ENCODE measurements at regions not wholly inside any gene's neighbourhood (a gene's known extent, or its start where the extent isn't known, plus 50 kb on each side); places are given as distances from the start of the nearest gene placed in this dataset.
"Not testable (repeated sequence)": the region's sequence is repeated elsewhere in the genome, so short reads cannot be mapped to it uniquely, and the experiment has no call there.

GRCh38 chr6:14291331-14291730 lies 173.8 kb downstream of the CD83 start:
- no peak overlapping the region for H3K27ac ChIP-seq
- in situ Hi-C loops (cut with MboI; ENCODE audit: low sequenced_read_pairs in 4 of 4) = no loop called here
- intact Hi-C loops (cut with DNase I; ENCODE audit: low total_unique reads) = no loop called here

GRCh38 chr6:14292119-14292518 lies 174.5 kb downstream of the CD83 start:
- no peaks in the 10 kb centered on the region for H3K27me3 ChIP-seq
- in situ Hi-C loops (cut with MboI; ENCODE audit: low sequenced_read_pairs in 4 of 4) (no loop called here), intact Hi-C loops (cut with DNase I; ENCODE audit: low total_unique reads) (no loop called here)
- no peak overlapping the region for H3K27ac ChIP-seq
- no peak overlapping the region for H3K4me3 ChIP-seq
- no peaks in the 10 kb centered on the region for H3K36me3 ChIP-seq
- DNase-seq (no peak), ATAC-seq (no peak)
- no peaks in the 10 kb centered on the region for H3K4me1 ChIP-seq
- H3K9me3 ChIP-seq = no peaks in the 10 kb centered on the region
- TF ChIP-seq POLR2A (IDR thresholded peaks at IDR 0.05) = no peak
- TF ChIP-seq, protein P1, sequence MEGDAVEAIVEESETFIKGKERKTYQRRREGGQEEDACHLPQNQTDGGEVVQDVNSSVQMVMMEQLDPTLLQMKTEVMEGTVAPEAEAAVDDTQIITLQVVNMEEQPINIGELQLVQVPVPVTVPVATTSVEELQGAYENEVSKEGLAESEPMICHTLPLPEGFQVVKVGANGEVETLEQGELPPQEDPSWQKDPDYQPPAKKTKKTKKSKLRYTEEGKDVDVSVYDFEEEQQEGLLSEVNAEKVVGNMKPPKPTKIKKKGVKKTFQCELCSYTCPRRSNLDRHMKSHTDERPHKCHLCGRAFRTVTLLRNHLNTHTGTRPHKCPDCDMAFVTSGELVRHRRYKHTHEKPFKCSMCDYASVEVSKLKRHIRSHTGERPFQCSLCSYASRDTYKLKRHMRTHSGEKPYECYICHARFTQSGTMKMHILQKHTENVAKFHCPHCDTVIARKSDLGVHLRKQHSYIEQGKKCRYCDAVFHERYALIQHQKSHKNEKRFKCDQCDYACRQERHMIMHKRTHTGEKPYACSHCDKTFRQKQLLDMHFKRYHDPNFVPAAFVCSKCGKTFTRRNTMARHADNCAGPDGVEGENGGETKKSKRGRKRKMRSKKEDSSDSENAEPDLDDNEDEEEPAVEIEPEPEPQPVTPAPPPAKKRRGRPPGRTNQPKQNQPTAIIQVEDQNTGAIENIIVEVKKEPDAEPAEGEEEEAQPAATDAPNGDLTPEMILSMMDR (IDR thresholded peaks at IDR 0.05 in 4 of 5, conservative IDR thresholded peaks at IDR 0.05 in 1 of 5) = no peak

More at GRCh38 chr6:14291331-14291730, 173.8 kb downstream of the CD83 start:
- Histone ChIP-seq H3K36me3 (no peaks in the 10 kb centered on the region), H3K4me1 (no peaks in the 10 kb centered on the region), H3K9me3 (no peaks in the 10 kb centered on the region), H3K27me3 (no peaks in the 10 kb centered on the region), H3K4me3 (no peak overlapping the region)
- DNase-seq = no peak
- ATAC-seq = no peak
- TF ChIP-seq, protein P1 (IDR thresholded peaks at IDR 0.05 in 4 of 5, conservative IDR thresholded peaks at IDR 0.05 in 1 of 5) = no peak
- no peak for TF ChIP-seq POLR2A (IDR thresholded peaks at IDR 0.05)

DNA sequence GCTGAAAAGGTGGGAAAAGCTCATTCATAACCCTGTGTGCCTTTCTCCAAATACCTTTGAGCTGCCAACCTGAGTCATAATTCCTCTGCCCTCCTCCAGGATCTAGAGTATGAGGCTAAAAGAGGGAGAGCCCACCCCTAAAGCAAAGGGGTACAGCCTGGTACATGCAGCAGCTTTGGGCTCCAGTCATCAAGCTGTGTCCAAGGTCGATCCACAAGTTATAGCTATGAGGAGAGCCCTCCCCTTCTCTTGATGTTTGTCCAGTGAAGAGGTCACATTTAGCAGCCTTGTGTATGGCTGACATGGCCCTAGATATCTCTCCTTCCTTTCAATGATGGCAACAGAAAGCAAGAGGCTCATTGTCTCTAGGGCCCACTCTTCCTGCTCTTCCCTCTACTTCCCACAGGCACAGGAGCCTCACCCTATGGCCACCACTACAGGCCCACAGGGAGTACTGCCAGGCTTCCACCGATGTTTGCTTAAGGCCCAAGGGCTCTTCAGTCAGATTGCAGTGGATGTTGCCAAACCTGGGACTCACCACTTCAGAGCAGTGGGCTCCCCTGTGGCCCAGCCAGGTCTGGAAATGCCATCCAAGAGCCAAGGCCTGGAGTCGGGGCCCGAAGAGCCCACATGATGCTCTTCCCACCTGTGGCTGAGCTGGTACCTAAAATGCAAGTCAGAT lies 176.8 kb downstream of the CD83 start:
- intact Hi-C loops (cut with DNase I; ENCODE audit: low total_unique reads) = no loop called here
- H3K9me3 ChIP-seq = no peaks in the 10 kb centered on the region
- no peak overlapping the region for H3K4me3 ChIP-seq
- H3K4me1 ChIP-seq = no peaks in the 10 kb centered on the region
- no peak for DNase-seq
- H3K27ac ChIP-seq = no peak overlapping the region
- ATAC-seq = no peak
- no peaks in the 10 kb centered on the region for H3K27me3 ChIP-seq
- H3K36me3 ChIP-seq = no peaks in the 10 kb centered on the region
- no peak for TF ChIP-seq POLR2A (IDR thresholded peaks at IDR 0.05)
- TF ChIP-seq, protein P1 (IDR thresholded peaks at IDR 0.05 in 4 of 5, conservative IDR thresholded peaks at IDR 0.05 in 1 of 5) = no peak
- in situ Hi-C loops (cut with MboI; ENCODE audit: low sequenced_read_pairs in 4 of 4) = no loop called here

DNA sequence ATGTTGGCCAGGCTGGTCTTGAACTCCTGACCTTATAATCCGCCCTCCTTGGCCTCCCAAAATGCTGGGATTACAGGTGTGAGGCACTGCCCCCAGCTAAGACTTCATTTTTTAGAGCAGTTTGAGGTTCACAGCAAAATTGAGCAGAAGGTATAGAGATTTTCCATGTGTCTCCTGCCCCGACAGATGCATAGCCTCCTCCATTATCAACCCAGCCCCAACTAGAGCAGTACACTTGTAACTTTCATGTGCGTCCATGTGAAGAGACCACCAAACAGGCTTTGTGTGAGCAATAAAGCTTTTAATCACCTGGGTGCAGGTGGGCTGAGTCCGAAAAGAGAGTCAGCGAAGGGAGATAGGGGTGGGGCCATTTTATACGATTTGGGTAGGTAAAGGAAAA lies 179.1 kb downstream of the CD83 start:
- intact Hi-C loops (cut with DNase I; ENCODE audit: low total_unique reads); in situ Hi-C loops (cut with MboI; ENCODE audit: low sequenced_read_pairs in 4 of 4); H3K27ac ChIP-seq; DNase-seq; H3K9me3 ChIP-seq; ATAC-seq; H3K27me3 ChIP-seq; H3K4me1 ChIP-seq; H3K36me3 ChIP-seq; H3K4me3 ChIP-seq: not testable (repeated sequence)

GRCh38 chr6:14297118-14297517 lies 179.5 kb downstream of the CD83 start:
- ATAC-seq; intact Hi-C loops (cut with DNase I; ENCODE audit: low total_unique reads): not testable (repeated sequence)

DNA sequence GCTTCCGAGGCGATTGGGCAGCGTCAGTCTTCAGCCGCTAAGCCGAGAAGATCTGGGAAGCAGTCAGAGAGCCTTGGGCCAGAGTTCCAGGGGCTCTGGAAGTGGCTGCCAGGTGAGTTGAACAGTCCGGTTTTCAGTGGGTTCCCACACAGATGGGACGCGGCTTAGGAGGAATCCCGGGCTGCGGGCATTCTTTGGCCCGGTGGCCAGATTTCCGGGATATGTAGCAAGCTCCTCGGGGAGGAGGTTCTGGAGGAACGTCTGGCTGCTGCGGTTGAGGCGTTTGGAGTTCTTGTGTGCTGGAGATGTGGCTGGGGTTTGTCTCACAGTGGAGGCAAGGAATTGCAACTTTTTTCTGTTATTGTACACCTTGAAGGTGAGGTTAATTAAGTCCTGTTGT lies 182.6 kb downstream of the CD83 start:
- H3K27ac ChIP-seq; H3K4me3 ChIP-seq; H3K9me3 ChIP-seq; H3K27me3 ChIP-seq; DNase-seq; in situ Hi-C loops (cut with MboI; ENCODE audit: low sequenced_read_pairs in 4 of 4); ATAC-seq; intact Hi-C loops (cut with DNase I; ENCODE audit: low total_unique reads); H3K36me3 ChIP-seq; H3K4me1 ChIP-seq: not testable (repeated sequence)

More at GRCh38 chr6:14297118-14297517, 179.5 kb downstream of the CD83 start:
- H3K27me3 ChIP-seq; in situ Hi-C loops (cut with MboI; ENCODE audit: low sequenced_read_pairs in 4 of 4); H3K27ac ChIP-seq; H3K36me3 ChIP-seq; H3K4me3 ChIP-seq; H3K9me3 ChIP-seq; DNase-seq; H3K4me1 ChIP-seq: not testable (repeated sequence)

GRCh38 chr6:14300721-14301120 lies 183.1 kb downstream of the CD83 start:
- in situ Hi-C loops (cut with MboI; ENCODE audit: low sequenced_read_pairs in 4 of 4); intact Hi-C loops (cut with DNase I; ENCODE audit: low total_unique reads); H3K4me1 ChIP-seq; H3K27ac ChIP-seq; H3K36me3 ChIP-seq; H3K4me3 ChIP-seq; H3K9me3 ChIP-seq; DNase-seq; ATAC-seq; H3K27me3 ChIP-seq: not testable (repeated sequence)

DNA sequence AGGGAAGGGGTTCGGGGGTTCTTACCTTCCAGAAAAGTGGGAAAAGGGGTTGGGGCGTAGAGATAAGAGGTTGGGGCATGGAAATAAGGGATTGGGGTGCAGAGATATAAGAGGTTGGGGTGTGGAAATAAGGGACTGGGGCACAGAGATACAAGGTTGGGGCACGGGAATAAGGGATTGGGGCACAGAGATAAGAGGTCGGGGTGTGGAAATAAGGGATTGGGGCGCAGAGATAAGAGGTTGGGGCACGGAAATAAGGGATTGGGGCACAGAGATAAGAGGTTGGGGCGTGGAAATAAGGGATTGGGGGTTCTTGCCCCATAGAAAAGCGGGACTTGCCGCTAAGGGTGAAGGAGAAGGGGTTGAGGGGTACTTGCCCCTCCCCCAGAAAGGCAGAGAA lies 183.9 kb downstream of the CD83 start:
- H3K9me3 ChIP-seq; H3K4me3 ChIP-seq; in situ Hi-C loops (cut with MboI; ENCODE audit: low sequenced_read_pairs in 4 of 4); H3K4me1 ChIP-seq; H3K27me3 ChIP-seq; intact Hi-C loops (cut with DNase I; ENCODE audit: low total_unique reads); ATAC-seq; H3K36me3 ChIP-seq; DNase-seq; H3K27ac ChIP-seq: not testable (repeated sequence)
